MM.1S (cell line): ENCODE measurements at regions not wholly inside any gene's neighbourhood (a gene's known extent, or its start where the extent isn't known, plus 50 kb on each side); places are given as distances from the start of the nearest gene placed in this dataset.
"Not testable (repeated sequence)": the region's sequence is repeated elsewhere in the genome, so short reads cannot be mapped to it uniquely, and the experiment has no call there.

Source experiments
- DNase-seq: peaks from one replicate; pipeline ENCODE4 v3.0.0-alpha.2; 2015
- H2AFZ ChIP-seq: fragments of 300-600 bp; sonication (generic); 2 replicates; pipeline ENCODE4 v1.6.0; 2016; ENCODE audit warnings: antibody characterized with exemption, low read length
- H3F3A ChIP-seq: fragments of 300-600 bp; sonication (generic); 2 replicates; pipeline ENCODE4 v1.6.1; 2016; ENCODE audit warnings: mild to moderate bottlenecking, antibody characterized with exemption, low read length, moderate library complexity, mixed read lengths; ENCODE audit not compliant: insufficient read depth
- H3K27ac ChIP-seq: fragments of 300-600 bp; sonication (generic); 2 replicates; pipeline ENCODE4 v1.5.1; 2016; ENCODE audit warnings: mild to moderate bottlenecking, low read length
- H3K27me3 ChIP-seq: fragments of 300-600 bp; sonication (generic); replicated peaks from 2 replicates; pipeline ENCODE4 v1.6.0; 2016; ENCODE audit warnings: low read length; ENCODE audit not compliant: insufficient read depth
- H3K36me3 ChIP-seq: fragments of 300-600 bp; sonication (generic); replicated peaks from 2 replicates; pipeline ENCODE4 v1.6.1; 2016; ENCODE audit warnings: mild to moderate bottlenecking, low read length, mixed read lengths; ENCODE audit not compliant: insufficient read depth
- H3K4me1 ChIP-seq: fragments of 300-600 bp; sonication (generic); 2 replicates; pipeline ENCODE4 v1.6.1; 2016; ENCODE audit warnings: low read length, mixed read lengths
- H3K4me2 ChIP-seq: fragments of 300-600 bp; sonication (generic); 2 replicates; pipeline ENCODE4 v1.6.0; 2016; ENCODE audit warnings: low read depth, low read length
- H3K4me3 ChIP-seq: fragments of 300-600 bp; sonication (generic); 2 replicates; pipeline ENCODE4 v1.5.1; 2016; ENCODE audit warnings: low read length, mixed read lengths
- H3K79me2 ChIP-seq: fragments of 300-600 bp; sonication (generic); 2 replicates; pipeline ENCODE4 v1.6.1; 2016; ENCODE audit warnings: mixed run types, low read length, mixed read lengths
- H3K9ac ChIP-seq: fragments of 300-600 bp; sonication (generic); 2 replicates; pipeline ENCODE4 v1.6.1; 2016; ENCODE audit warnings: low read length, mixed read lengths
- H3K9me2 ChIP-seq: fragments of 300-600 bp; sonication (generic); replicated peaks from 2 replicates; pipeline ENCODE4 v1.6.1; 2016; ENCODE audit warnings: mild to moderate bottlenecking, low read length, mixed read lengths; ENCODE audit not compliant: insufficient read depth
- H3K9me3 ChIP-seq: fragments of 300-600 bp; sonication (generic); replicated peaks from 2 replicates; pipeline ENCODE4 v1.6.1; 2016; ENCODE audit warnings: mild to moderate bottlenecking, low read length, mixed read lengths; ENCODE audit not compliant: insufficient read depth
- H4K20me1 ChIP-seq: fragments of 300-600 bp; sonication (generic); 2 replicates; pipeline ENCODE4 v1.6.1; 2016; ENCODE audit warnings: mild to moderate bottlenecking, low read length, moderate library complexity, mixed read lengths; ENCODE audit not compliant: insufficient read depth
- EZH2 ChIP-seq: fragments of 300-600 bp; sonication (generic); optimal IDR thresholded peaks from 2 replicates; pipeline ENCODE3; 2017; ENCODE audit warnings: low read depth, mild to moderate bottlenecking, antibody characterized with exemption, low read length, mixed read lengths
- EZH2phosphoT487 ChIP-seq: fragments of 300-600 bp; sonication (generic); IDR thresholded peaks from 2 replicates; pipeline ENCODE4 v1.6.1; 2018; ENCODE audit warnings: antibody characterized with exemption, low read length
- TF ChIP-seq, protein P1 (sequence below): fragments of 300-600 bp; sonication (generic); IDR thresholded peaks from 2 replicates; pipeline ENCODE4 v1.5.1; 2016; ENCODE audit warnings: antibody characterized with exemption, low read length, mixed read lengths

DNA sequence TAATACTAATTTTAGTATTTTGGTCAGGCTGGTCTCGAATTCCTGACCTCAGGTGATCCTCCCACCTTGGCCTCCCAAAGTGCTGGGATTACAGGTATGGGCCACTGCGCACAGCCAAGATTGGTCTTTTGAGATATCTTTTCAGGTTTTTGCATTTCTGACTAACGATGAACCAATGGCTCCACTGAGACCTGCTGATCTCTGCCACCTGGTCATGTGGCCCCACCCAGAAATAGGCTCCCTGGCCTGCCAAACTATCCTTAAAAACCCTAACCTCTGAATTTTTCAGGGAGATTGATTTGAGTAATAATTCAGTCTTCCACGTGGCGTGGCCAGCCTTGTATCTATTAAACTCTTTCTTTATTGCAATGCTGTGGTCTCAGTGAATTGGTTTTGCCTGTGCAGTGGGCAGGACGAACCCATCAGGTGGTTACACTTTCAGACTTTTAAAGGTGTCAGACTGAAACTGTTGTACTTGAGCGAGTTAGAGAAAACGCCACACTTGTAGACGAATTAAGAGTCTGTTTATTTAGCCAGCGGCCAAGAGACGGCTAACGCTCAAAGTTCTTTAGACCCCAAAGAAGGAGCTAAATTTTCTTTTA is 85.8 kb upstream of the MSH6 start:
- H4K20me1 ChIP-seq, result no peaks in the 10 kb centered on the region
- H3K27me3 ChIP-seq, result no peaks in the 10 kb centered on the region
- no peak overlapping the region for H3K9ac ChIP-seq
- no peak overlapping the region for H3K4me3 ChIP-seq
- no peak overlapping the region for H3K4me2 ChIP-seq
- TF ChIP-seq, protein P1, sequence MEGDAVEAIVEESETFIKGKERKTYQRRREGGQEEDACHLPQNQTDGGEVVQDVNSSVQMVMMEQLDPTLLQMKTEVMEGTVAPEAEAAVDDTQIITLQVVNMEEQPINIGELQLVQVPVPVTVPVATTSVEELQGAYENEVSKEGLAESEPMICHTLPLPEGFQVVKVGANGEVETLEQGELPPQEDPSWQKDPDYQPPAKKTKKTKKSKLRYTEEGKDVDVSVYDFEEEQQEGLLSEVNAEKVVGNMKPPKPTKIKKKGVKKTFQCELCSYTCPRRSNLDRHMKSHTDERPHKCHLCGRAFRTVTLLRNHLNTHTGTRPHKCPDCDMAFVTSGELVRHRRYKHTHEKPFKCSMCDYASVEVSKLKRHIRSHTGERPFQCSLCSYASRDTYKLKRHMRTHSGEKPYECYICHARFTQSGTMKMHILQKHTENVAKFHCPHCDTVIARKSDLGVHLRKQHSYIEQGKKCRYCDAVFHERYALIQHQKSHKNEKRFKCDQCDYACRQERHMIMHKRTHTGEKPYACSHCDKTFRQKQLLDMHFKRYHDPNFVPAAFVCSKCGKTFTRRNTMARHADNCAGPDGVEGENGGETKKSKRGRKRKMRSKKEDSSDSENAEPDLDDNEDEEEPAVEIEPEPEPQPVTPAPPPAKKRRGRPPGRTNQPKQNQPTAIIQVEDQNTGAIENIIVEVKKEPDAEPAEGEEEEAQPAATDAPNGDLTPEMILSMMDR, result no peak
- no peak for TF ChIP-seq EZH2
- no peak for TF ChIP-seq EZH2phosphoT487
- H3F3A ChIP-seq, result no peaks in the 10 kb centered on the region
- no peaks in the 10 kb centered on the region for H3K9me2 ChIP-seq
- H2AFZ ChIP-seq, result no peak overlapping the region
- no peak for DNase-seq
- no peak overlapping the region for H3K27ac ChIP-seq
- no peaks in the 10 kb centered on the region for H3K36me3 ChIP-seq
- H3K79me2 ChIP-seq, result no peaks in the 10 kb centered on the region
- H3K4me1 ChIP-seq, result no peaks in the 10 kb centered on the region
- H3K9me3 ChIP-seq, result no peaks in the 10 kb centered on the region

DNA sequence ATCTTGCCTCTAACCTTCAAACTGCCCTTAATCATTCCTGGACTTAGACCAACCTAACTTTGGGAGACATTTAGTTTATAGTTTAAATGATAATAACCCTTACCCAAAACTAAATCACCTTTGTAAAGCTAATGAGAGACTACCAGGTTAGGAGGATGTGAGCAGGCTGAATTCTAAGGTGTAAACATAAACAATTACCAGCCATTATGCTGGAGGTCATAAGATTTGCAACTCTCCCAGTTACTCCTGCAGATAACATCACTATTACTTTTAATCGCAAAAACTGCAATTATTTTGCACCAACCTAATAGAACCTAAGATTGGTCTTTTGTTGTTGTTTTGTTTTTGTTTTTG is 86.5 kb upstream of the MSH6 start:
- no peaks in the 10 kb centered on the region for H3K9me3 ChIP-seq
- H4K20me1 ChIP-seq, result no peaks in the 10 kb centered on the region
- H3K4me3 ChIP-seq, result no peak overlapping the region
- DNase-seq, result no peak
- H3K4me2 ChIP-seq, result no peak overlapping the region
- TF ChIP-seq EZH2phosphoT487 (no peak), EZH2 (no peak)
- TF ChIP-seq, protein P1, result no peak
- H3K4me1 ChIP-seq, result no peaks in the 10 kb centered on the region
- no peaks in the 10 kb centered on the region for H3K36me3 ChIP-seq
- no peaks in the 10 kb centered on the region for H3K9me2 ChIP-seq
- no peaks in the 10 kb centered on the region for H3F3A ChIP-seq
- H3K27me3 ChIP-seq, result no peaks in the 10 kb centered on the region
- no peaks in the 10 kb centered on the region for H3K79me2 ChIP-seq
- H3K27ac ChIP-seq, result no peak overlapping the region
- H2AFZ ChIP-seq, result no peak overlapping the region
- H3K9ac ChIP-seq, result no peak overlapping the region

DNA sequence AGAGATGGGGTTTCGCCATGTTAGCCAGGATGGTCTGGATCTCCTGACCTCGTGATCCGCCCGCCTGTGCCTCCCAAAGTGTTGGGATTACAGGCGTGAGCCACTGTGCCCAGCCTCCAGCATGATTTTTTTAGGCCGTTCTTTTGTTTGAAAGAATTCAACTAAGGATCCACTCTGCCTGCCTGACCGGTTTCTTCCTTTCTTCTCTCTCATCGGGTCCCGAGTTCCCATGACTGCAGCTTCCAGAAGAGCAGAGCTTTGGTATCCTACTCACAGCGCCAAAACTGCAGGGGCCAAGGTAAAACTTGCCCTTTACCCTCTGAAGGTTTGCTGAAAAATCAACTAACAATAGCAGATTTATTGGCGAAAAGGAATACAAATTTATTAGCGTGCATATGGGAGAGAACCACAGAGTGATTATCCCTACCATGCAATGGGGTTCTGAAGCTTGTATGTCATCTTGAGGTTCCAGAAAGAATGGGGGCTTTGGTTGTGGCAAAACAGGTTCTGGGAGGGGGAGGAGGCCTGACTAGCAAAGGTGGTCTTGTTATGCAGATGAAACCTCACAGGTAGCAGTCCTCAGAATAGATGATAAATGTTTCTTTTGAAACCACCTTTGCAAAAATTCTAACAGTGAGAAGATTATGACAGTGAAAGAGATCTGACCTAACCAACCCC is 87.0 kb upstream of the MSH6 start:
- no peaks in the 10 kb centered on the region for H3F3A ChIP-seq

DNA sequence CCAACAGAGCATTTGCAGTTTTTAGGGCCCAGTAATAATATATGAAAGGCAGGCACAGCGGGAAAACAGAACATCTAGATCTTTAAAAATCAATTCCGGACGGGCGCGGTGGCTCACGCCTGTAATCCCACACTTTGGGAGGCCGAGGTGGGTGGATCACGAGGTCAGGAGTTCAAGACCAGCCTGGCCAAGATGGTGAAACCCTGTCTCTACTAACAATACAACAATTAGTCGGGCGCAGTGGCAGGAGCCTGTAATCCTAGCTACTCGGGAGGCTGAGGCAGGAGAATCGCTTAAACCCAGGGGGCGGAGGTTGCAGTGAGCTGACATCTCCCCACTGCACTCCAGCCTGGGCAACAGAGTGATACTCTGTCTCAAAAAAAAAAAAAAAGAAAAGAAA is 88.5 kb upstream of the MSH6 start:
- H3K36me3 ChIP-seq, H3K4me2 ChIP-seq, H3K4me3 ChIP-seq, DNase-seq, H2AFZ ChIP-seq, H3K9ac ChIP-seq, H3K27me3 ChIP-seq, H3K4me1 ChIP-seq, H3K9me3 ChIP-seq, H4K20me1 ChIP-seq, H3K79me2 ChIP-seq, H3K27ac ChIP-seq, H3F3A ChIP-seq, H3K9me2 ChIP-seq: not testable (repeated sequence)

More for the DNA sequence above, 87.0 kb upstream of the MSH6 start:
- no peak for DNase-seq
- Histone ChIP-seq H3K9ac (no peak overlapping the region), H3K4me3 (no peak overlapping the region), H3K9me2 (no peaks in the 10 kb centered on the region), H3K27me3 (no peaks in the 10 kb centered on the region), H3K9me3 (no peaks in the 10 kb centered on the region), H2AFZ (no peak overlapping the region), H4K20me1 (no peaks in the 10 kb centered on the region), H3K79me2 (no peaks in the 10 kb centered on the region), H3K4me1 (no peaks in the 10 kb centered on the region), H3K4me2 (no peak overlapping the region), H3K36me3 (no peaks in the 10 kb centered on the region), H3K27ac (no peak overlapping the region)
- TF ChIP-seq, protein P1, result no peak
- TF ChIP-seq EZH2phosphoT487, result no peak
- no peak for TF ChIP-seq EZH2

DNA sequence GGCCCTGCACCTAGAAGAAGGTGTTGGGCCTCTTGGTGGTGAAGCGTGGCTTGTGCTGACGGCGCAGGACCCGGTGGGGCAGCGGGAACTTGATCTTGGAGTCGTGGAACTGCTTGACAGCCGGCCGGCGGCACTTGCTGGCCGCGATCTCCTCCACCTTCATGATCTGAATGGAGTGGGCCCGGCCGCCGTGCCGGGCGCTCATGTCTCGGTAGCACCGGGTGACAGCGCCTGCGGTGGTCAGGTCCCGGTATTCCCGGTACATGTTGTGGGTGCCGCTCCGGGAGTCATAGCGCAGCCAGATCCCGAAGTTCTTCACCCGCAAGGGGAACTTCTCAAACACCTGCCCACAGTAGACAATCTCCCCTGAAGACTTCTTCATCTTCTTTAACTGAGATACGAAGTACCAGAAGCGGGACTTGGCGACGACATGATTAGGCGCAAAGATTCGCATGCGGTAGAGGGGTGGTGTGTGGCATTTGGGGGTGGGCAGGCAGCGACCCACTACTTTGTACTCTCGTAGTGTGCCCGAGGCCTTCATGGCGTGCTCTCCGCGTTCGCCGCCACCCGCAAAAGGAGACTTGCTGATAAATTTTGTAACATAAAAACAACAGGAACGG is 92.1 kb upstream of the MSH6 start:
- H3K79me2 ChIP-seq, H3K4me1 ChIP-seq, H3F3A ChIP-seq, H3K4me3 ChIP-seq, H3K4me2 ChIP-seq, DNase-seq, H2AFZ ChIP-seq, H3K9me2 ChIP-seq, H3K36me3 ChIP-seq, H3K9ac ChIP-seq, H3K9me3 ChIP-seq, H4K20me1 ChIP-seq, H3K27me3 ChIP-seq, H3K27ac ChIP-seq: not testable (repeated sequence)
